H1 (cell line): ENCODE measurements at regions not wholly inside any gene's neighbourhood (a gene's known extent, or its start where the extent isn't known, plus 50 kb on each side); places are given as distances from the start of the nearest gene placed in this dataset.

Experiments used
- RXRA ChIP-seq: IDR thresholded peaks from 2 replicates; pipeline ENCODE4 v1.6.1; 2011; ENCODE audit warnings: low read depth, mild to moderate bottlenecking, low read length, moderate library complexity; ENCODE audit not compliant: insufficient read depth
- ZNF274 ChIP-seq: IDR thresholded peaks from 2 replicates; pipeline ENCODE4 v1.7.0; 2012; ENCODE audit warnings: low read length, borderline replicate concordance; ENCODE audit errors: extremely low read depth
- TF ChIP-seq, protein P1 (sequence below): IDR thresholded peaks from 2 replicates; pipeline ENCODE4 v1.6.1; 2012; ENCODE audit warnings: inconsistent platforms

DNA sequence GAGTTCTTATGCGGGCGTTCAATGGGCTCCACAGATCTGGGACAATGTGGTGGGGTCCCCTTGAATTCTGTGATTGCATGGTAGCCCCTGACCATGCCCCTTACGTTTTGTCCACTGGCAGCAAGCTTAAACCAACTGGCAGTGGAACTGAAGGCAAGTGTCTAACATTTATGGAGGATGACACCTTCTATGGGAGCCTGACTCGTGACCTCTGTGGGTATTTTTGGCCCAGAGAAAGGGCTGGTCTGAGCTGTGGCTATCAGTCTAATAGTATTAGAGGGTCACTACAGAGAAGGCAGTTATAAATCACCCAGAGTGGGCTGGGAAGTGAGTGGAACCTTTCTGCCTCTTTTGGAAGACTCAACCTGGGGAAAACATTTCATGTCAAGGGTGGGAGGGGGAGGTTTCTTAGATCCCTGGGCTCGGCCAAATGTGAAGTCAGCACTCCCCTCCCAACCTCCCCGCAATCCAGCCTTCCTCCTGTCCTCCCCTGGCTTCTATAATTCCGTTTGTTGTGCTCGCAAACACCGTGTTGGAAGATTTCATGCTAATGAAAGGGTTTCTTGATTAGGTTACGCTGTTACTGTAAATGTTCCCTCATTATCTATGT, 322.7 kb downstream of the RPS24 start (continued):
- TF ChIP-seq, protein P1, sequence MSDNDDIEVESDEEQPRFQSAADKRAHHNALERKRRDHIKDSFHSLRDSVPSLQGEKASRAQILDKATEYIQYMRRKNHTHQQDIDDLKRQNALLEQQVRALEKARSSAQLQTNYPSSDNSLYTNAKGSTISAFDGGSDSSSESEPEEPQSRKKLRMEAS = no peak
- TF ChIP-seq ZNF274 (no peak), RXRA (no peak)
